ENCODE measurements at regions not wholly inside any gene's neighbourhood (a gene's known extent, or its start where the extent isn't known, plus 50 kb on each side); places are given as distances from the start of the nearest gene placed in this dataset.

DNA sequence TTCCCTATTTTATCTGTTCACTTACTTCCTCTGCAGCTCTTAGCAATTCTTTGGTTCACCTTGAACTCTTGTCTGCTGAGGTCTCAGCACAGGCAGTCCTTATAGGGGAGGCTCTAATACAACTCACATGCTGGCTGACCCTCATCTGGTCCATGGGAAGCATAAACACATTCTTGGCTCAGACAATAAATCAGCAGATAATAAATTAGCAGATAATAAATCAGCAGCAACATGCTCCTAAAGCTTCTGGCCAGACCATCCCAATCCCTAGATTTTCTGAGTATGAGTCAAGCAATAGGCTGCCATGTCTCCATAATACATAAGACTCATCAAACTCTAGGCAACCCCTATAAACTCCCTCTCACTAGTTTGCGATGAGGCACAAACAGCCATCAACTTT lies 208.6 kb upstream of the STEAP4 start:
- H3K27me3 Mint-ChIP-seq (ENCODE audit: low read depth in 2 of 2): no peaks in the 10 kb centered on the region
- H3K36me3 Mint-ChIP-seq: no peaks in the 10 kb centered on the region
- TF ChIP-seq, protein P1, sequence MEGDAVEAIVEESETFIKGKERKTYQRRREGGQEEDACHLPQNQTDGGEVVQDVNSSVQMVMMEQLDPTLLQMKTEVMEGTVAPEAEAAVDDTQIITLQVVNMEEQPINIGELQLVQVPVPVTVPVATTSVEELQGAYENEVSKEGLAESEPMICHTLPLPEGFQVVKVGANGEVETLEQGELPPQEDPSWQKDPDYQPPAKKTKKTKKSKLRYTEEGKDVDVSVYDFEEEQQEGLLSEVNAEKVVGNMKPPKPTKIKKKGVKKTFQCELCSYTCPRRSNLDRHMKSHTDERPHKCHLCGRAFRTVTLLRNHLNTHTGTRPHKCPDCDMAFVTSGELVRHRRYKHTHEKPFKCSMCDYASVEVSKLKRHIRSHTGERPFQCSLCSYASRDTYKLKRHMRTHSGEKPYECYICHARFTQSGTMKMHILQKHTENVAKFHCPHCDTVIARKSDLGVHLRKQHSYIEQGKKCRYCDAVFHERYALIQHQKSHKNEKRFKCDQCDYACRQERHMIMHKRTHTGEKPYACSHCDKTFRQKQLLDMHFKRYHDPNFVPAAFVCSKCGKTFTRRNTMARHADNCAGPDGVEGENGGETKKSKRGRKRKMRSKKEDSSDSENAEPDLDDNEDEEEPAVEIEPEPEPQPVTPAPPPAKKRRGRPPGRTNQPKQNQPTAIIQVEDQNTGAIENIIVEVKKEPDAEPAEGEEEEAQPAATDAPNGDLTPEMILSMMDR (IDR thresholded peaks at IDR 0.05): no peak
- DNase-seq (no peak), ATAC-seq (no peak)
- intact Hi-C loops (cut with micrococcal nuclease): no loop called here
- no peaks in the 10 kb centered on the region for H3K4me1 Mint-ChIP-seq
- H3K4me3 Mint-ChIP-seq: no peak overlapping the region
- H3K4me1 ChIP-seq (ENCODE audit: control insufficient read depth, insufficient read depth, low read length): no peaks in the 10 kb centered on the region
- H3K9me3 ChIP-seq (ENCODE audit: control insufficient read depth, insufficient read depth, low read length): no peaks in the 10 kb centered on the region
- 91% methylated on average over 1 of the region's 1 CpG for WGBS (ENCODE audit: insufficient coverage)
- H3K36me3 ChIP-seq (ENCODE audit: control insufficient read depth, insufficient read depth, low read length): no peaks in the 10 kb centered on the region
- H3K27ac Mint-ChIP-seq: no peak overlapping the region
- no peak overlapping the region for H3K4me3 ChIP-seq (ENCODE audit: low read length)
- H3K27me3 ChIP-seq (ENCODE audit: control insufficient read depth, insufficient read depth, low read length): no peaks in the 10 kb centered on the region
- H3K9me3 Mint-ChIP-seq: peaks cover 10 to 15% of the 10 kb centered on the region in 2 donors
- H3K27ac ChIP-seq (ENCODE audit: low read length): no peak overlapping the region

GRCh38 chr7:88509341-88509740 lies 202.6 kb upstream of the STEAP4 start:
- TF ChIP-seq, protein P1 (IDR thresholded peaks at IDR 0.05): no peak
- no peak for ATAC-seq
- H3K9me3 Mint-ChIP-seq: peaks cover 10 to 15% of the 10 kb centered on the region in 2 donors

DNA sequence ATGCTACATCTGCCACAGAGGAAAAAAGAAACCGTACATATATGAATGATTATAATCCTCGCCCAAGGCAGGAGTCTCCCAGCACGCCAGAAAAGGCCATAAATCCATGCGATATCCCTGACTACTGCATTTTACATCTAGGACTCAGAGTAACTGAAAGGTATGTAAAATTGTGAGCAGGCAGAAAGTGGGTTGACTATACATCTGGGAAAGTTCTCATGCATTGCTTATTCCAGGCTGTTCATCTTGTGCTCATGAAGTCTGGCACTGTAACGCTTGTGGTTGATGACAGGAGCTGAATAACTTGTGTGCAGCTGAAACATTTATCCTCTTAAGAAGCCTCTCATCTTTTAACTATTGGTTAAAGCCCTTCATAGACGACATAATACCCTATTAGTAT lies 193.4 kb upstream of the STEAP4 start:
- H3K4me1 ChIP-seq (ENCODE audit: control insufficient read depth, insufficient read depth, low read length): no peaks in the 10 kb centered on the region
- peaks cover 3 to 5% of the 10 kb centered on the region in 2 donors for H3K9me3 Mint-ChIP-seq

More at GRCh38 chr7:88509341-88509740, 202.6 kb upstream of the STEAP4 start:
- H3K27me3 Mint-ChIP-seq (ENCODE audit: low read depth in 2 of 2): no peaks in the 10 kb centered on the region
- H3K27ac Mint-ChIP-seq: no peak overlapping the region
- DNase-seq: no peak
- H3K27me3 ChIP-seq (ENCODE audit: control insufficient read depth, insufficient read depth, low read length): no peaks in the 10 kb centered on the region
- no peak overlapping the region for H3K4me3 ChIP-seq (ENCODE audit: low read length)
- no peak overlapping the region for H3K4me3 Mint-ChIP-seq
- H3K27ac ChIP-seq (ENCODE audit: low read length): no peak overlapping the region
- no peaks in the 10 kb centered on the region for H3K36me3 ChIP-seq (ENCODE audit: control insufficient read depth, insufficient read depth, low read length)
- no peaks in the 10 kb centered on the region for H3K9me3 ChIP-seq (ENCODE audit: control insufficient read depth, insufficient read depth, low read length)
- H3K4me1 ChIP-seq (ENCODE audit: control insufficient read depth, insufficient read depth, low read length): no peaks in the 10 kb centered on the region
- intact Hi-C loops (cut with micrococcal nuclease): no loop called here
- H3K36me3 Mint-ChIP-seq: no peaks in the 10 kb centered on the region
- no peaks in the 10 kb centered on the region for H3K4me1 Mint-ChIP-seq

More for the DNA sequence above, 193.4 kb upstream of the STEAP4 start:
- no peaks in the 10 kb centered on the region for H3K36me3 Mint-ChIP-seq
- DNase-seq: no peak
- intact Hi-C loops (cut with micrococcal nuclease): no loop called here
- H3K4me1 Mint-ChIP-seq: no peaks in the 10 kb centered on the region
- H3K4me3 Mint-ChIP-seq: no peak overlapping the region
- no peak for ATAC-seq
- H3K4me3 ChIP-seq (ENCODE audit: low read length): no peak overlapping the region
- no peaks in the 10 kb centered on the region for H3K27me3 ChIP-seq (ENCODE audit: control insufficient read depth, insufficient read depth, low read length)
- no peaks in the 10 kb centered on the region for H3K9me3 ChIP-seq (ENCODE audit: control insufficient read depth, insufficient read depth, low read length)
- H3K27ac Mint-ChIP-seq: no peak overlapping the region
- TF ChIP-seq, protein P1 (IDR thresholded peaks at IDR 0.05): no peak
- H3K27ac ChIP-seq (ENCODE audit: low read length): no peak overlapping the region
- no peaks in the 10 kb centered on the region for H3K27me3 Mint-ChIP-seq (ENCODE audit: low read depth in 2 of 2)
- H3K36me3 ChIP-seq (ENCODE audit: control insufficient read depth, insufficient read depth, low read length): no peaks in the 10 kb centered on the region
- WGBS (ENCODE audit: insufficient coverage): 71% methylated on average over 4 of the region's 6 CpGs
